Astrocyte (in vitro differentiated cells and primary cell): ENCODE measurements at regions not wholly inside any gene's neighbourhood (a gene's known extent, or its start where the extent isn't known, plus 50 kb on each side); places are given as distances from the start of the nearest gene placed in this dataset.

Experiments used
- EZH2 ChIP-seq: IDR thresholded peaks from 2 replicates; pipeline ENCODE4 v1.6.1; 2012; ENCODE audit warnings: mild to moderate bottlenecking, low read length, inconsistent platforms; ENCODE audit not compliant: insufficient read depth
- TF ChIP-seq, protein P1 (sequence below): IDR thresholded peaks from 2 replicates; pipeline ENCODE4 v1.5.1; 2011; ENCODE audit warnings: low read depth, mild to moderate bottlenecking, inconsistent platforms, low read length, moderate library complexity; ENCODE audit not compliant: insufficient read depth

DNA sequence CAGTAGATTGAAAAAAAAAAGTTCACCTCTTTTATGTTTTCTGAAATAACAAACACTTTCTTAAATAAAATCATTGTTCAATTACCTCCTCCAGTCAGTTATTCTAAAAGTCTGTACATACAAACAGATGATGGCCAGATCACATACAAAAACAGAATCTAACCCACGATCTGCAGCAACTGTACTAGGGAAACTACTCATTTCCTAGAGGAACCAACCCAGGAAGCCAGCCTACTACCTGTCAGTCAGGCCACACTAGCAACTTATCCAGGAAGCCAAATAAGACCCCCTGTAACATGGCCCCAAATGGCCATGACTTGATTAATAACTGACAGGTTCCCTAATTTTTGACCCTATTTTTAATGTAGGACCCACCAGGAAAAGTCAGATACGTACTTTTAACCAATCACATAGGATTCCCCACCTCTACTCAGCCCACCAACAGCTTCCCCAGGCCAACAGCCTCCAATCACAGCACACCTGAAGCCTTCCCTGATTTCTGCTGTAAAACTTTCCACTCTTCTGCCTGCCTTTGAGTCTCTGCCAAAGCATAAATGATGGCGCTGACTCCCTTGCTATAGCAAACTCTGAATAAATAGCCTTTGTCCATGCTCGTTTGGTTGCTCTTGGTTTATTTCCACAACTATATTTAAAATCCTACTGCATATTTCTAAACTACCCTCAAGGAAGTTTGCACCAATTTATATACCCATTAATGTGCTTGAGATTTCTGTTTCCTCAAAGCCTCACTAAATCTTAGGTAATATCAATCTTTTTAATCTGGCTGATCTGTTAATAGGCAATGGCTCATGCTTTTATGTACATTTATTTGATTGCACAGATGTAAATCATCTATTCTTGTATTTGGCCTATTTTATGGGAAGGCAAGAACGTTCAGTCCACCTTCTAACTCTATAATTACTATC, 486.4 kb downstream of the FBXO15 start:
- TF ChIP-seq, protein P1, sequence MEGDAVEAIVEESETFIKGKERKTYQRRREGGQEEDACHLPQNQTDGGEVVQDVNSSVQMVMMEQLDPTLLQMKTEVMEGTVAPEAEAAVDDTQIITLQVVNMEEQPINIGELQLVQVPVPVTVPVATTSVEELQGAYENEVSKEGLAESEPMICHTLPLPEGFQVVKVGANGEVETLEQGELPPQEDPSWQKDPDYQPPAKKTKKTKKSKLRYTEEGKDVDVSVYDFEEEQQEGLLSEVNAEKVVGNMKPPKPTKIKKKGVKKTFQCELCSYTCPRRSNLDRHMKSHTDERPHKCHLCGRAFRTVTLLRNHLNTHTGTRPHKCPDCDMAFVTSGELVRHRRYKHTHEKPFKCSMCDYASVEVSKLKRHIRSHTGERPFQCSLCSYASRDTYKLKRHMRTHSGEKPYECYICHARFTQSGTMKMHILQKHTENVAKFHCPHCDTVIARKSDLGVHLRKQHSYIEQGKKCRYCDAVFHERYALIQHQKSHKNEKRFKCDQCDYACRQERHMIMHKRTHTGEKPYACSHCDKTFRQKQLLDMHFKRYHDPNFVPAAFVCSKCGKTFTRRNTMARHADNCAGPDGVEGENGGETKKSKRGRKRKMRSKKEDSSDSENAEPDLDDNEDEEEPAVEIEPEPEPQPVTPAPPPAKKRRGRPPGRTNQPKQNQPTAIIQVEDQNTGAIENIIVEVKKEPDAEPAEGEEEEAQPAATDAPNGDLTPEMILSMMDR, result no peak
- TF ChIP-seq EZH2, result no peak
